IPS-NIHi7 (cell line): ENCODE measurements at regions not wholly inside any gene's neighbourhood (a gene's known extent, or its start where the extent isn't known, plus 50 kb on each side); places are given as distances from the start of the nearest gene placed in this dataset.
"Not testable (repeated sequence)": the region's sequence is repeated elsewhere in the genome, so short reads cannot be mapped to it uniquely, and the experiment has no call there.

ENCODE experiments used
- DNase-seq: peaks from one replicate; pipeline ENCODE4 v3.0.0; 2012; ENCODE audit warnings: mixed read lengths; ENCODE audit errors: extremely low spot score

- no peak for DNase-seq
Measured at GRCh38 chr17:5951912-5952311, 118.3 kb upstream of the WSCD1 start.

- no peak for DNase-seq
Measured at GRCh38 chr17:5952518-5952917, 117.7 kb upstream of the WSCD1 start.

- no peak for DNase-seq
Measured at GRCh38 chr17:5955764-5956163, 114.4 kb upstream of the WSCD1 start.

- DNase-seq: no peak
Measured at GRCh38 chr17:5958850-5959249, 111.3 kb upstream of the WSCD1 start.

- no peak for DNase-seq
Measured at GRCh38 chr17:5962371-5962770, 107.8 kb upstream of the WSCD1 start.

GRCh38 chr17:5971969-5972368, 98.2 kb upstream of the WSCD1 start:
- no peak for DNase-seq

GRCh38 chr17:5973410-5973809, 96.8 kb upstream of the WSCD1 start:
- DNase-seq: no peak

GRCh38 chr17:5975661-5976060, 94.5 kb upstream of the WSCD1 start:
- no peak for DNase-seq

GRCh38 chr17:5976251-5976650, 93.9 kb upstream of the WSCD1 start:
- DNase-seq: no peak

- no peak for DNase-seq
Measured at GRCh38 chr17:5978496-5978895, 91.7 kb upstream of the WSCD1 start.

GRCh38 chr17:5980941-5981340, 89.2 kb upstream of the WSCD1 start:
- no peak for DNase-seq

GRCh38 chr17:5986644-5987043, 83.5 kb upstream of the WSCD1 start:
- DNase-seq: no peak

- DNase-seq: no peak
Measured at GRCh38 chr17:6000426-6000825, 69.8 kb upstream of the WSCD1 start.

GRCh38 chr17:6003221-6003620, 67.0 kb upstream of the WSCD1 start:
- DNase-seq: not testable (repeated sequence)

- no peak for DNase-seq
Measured at GRCh38 chr17:6005939-6006338, 64.2 kb upstream of the WSCD1 start.

GRCh38 chr17:6011206-6011605, 59.0 kb upstream of the WSCD1 start:
- DNase-seq: no peak

GRCh38 chr17:6018788-6019187, 51.4 kb upstream of the WSCD1 start:
- DNase-seq: no peak

- DNase-seq: no peak
Measured at GRCh38 chr17:6019959-6020358, 50.2 kb upstream of the WSCD1 start.

- no peak for DNase-seq
Measured at GRCh38 chr17:6020376-6021010, 49.7 kb upstream of the WSCD1 start.
